ENCODE measurements at regions not wholly inside any gene's neighbourhood (a gene's known extent, or its start where the extent isn't known, plus 50 kb on each side); places are given as distances from the start of the nearest gene placed in this dataset.

DNA sequence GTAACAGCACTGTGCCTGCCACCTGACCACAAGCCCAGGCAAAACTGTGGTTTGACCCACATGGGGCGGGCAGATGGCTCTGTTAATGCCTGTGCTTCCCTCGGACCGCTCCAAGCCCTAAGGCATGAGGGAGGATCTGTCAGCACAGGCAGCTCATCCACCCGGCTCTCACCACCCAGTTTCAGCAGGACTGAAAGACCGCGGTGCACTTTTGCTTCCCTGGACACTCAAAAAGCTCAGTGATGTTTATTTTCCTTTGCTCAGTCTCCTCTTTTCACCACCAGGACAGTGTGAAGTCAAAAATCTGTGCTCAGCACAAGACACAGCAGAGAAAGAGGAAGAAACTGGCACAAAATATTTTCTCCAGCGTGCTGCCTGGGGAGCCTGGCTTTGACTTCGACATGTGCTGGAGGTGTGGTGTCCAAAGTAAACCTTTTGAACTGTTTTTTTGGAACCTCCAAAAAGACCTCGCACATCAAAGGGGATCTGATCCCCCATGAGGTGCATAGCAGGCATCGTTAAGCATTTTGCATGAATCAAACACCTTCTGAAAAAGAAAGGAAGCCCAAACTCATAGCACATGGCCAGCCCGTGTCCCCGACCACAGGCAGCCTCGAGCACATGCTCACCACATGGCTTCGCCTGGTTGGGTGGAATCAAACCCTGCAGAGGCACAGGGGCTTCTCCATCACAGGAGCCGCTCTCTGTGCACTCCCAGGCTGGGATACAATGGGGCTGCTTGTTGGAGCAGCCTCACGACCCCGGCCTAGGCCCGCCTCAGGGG, 441.7 kb upstream of the JARID2 start (continued):
- TF ChIP-seq, protein P1, sequence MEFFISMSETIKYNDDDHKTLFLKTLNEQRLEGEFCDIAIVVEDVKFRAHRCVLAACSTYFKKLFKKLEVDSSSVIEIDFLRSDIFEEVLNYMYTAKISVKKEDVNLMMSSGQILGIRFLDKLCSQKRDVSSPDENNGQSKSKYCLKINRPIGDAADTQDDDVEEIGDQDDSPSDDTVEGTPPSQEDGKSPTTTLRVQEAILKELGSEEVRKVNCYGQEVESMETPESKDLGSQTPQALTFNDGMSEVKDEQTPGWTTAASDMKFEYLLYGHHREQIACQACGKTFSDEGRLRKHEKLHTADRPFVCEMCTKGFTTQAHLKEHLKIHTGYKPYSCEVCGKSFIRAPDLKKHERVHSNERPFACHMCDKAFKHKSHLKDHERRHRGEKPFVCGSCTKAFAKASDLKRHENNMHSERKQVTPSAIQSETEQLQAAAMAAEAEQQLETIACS (CRISPR knock-in tag; IDR thresholded peaks at IDR 0.05): 0 out of 2 replicates have a peak, but pooled peaks have one; percentile 19
- TF ChIP-seq FLYWCH1 (CRISPR knock-in tag; IDR thresholded peaks at IDR 0.05) (no peak), ATF7 (IDR thresholded peaks at IDR 0.05) (no peak), ATF7 (CRISPR knock-in tag; IDR thresholded peaks at IDR 0.05) (no peak), ATAD3A (CRISPR knock-in tag; IDR thresholded peaks at IDR 0.05) (no peak), DPF2 (CRISPR knock-in tag; IDR thresholded peaks at IDR 0.05; ENCODE audit: borderline replicate concordance, low read depth) (no peak), NFKB2 (CRISPR knock-in tag; IDR thresholded peaks at IDR 0.05; ENCODE audit: borderline replicate concordance) (0 out of 2 replicates have a peak, but pooled peaks have one; percentile 42), ARID2 (CRISPR knock-in tag; IDR thresholded peaks at IDR 0.05; ENCODE audit: borderline replicate concordance) (no peak), ZNF468 (CRISPR knock-in tag; IDR thresholded peaks at IDR 0.05) (no peak), MTF1 (CRISPR knock-in tag; IDR thresholded peaks at IDR 0.05) (no peak)
- TF ChIP-seq, protein P2, sequence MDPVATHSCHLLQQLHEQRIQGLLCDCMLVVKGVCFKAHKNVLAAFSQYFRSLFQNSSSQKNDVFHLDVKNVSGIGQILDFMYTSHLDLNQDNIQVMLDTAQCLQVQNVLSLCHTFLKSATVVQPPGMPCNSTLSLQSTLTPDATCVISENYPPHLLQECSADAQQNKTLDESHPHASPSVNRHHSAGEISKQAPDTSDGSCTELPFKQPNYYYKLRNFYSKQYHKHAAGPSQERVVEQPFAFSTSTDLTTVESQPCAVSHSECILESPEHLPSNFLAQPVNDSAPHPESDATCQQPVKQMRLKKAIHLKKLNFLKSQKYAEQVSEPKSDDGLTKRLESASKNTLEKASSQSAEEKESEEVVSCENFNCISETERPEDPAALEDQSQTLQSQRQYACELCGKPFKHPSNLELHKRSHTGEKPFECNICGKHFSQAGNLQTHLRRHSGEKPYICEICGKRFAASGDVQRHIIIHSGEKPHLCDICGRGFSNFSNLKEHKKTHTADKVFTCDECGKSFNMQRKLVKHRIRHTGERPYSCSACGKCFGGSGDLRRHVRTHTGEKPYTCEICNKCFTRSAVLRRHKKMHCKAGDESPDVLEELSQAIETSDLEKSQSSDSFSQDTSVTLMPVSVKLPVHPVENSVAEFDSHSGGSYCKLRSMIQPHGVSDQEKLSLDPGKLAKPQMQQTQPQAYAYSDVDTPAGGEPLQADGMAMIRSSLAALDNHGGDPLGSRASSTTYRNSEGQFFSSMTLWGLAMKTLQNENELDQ (CRISPR knock-in tag; IDR thresholded peaks at IDR 0.05; ENCODE audit: borderline replicate concordance): no peak
- TF ChIP-seq, protein P3, sequence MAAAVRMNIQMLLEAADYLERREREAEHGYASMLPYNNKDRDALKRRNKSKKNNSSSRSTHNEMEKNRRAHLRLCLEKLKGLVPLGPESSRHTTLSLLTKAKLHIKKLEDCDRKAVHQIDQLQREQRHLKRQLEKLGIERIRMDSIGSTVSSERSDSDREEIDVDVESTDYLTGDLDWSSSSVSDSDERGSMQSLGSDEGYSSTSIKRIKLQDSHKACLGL (CRISPR knock-in tag; IDR thresholded peaks at IDR 0.05): no peak
- TF ChIP-seq, protein P4, sequence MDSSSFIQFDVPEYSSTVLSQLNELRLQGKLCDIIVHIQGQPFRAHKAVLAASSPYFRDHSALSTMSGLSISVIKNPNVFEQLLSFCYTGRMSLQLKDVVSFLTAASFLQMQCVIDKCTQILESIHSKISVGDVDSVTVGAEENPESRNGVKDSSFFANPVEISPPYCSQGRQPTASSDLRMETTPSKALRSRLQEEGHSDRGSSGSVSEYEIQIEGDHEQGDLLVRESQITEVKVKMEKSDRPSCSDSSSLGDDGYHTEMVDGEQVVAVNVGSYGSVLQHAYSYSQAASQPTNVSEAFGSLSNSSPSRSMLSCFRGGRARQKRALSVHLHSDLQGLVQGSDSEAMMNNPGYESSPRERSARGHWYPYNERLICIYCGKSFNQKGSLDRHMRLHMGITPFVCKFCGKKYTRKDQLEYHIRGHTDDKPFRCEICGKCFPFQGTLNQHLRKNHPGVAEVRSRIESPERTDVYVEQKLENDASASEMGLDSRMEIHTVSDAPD (CRISPR knock-in tag; IDR thresholded peaks at IDR 0.05): no peak
- TF ChIP-seq, protein P5, sequence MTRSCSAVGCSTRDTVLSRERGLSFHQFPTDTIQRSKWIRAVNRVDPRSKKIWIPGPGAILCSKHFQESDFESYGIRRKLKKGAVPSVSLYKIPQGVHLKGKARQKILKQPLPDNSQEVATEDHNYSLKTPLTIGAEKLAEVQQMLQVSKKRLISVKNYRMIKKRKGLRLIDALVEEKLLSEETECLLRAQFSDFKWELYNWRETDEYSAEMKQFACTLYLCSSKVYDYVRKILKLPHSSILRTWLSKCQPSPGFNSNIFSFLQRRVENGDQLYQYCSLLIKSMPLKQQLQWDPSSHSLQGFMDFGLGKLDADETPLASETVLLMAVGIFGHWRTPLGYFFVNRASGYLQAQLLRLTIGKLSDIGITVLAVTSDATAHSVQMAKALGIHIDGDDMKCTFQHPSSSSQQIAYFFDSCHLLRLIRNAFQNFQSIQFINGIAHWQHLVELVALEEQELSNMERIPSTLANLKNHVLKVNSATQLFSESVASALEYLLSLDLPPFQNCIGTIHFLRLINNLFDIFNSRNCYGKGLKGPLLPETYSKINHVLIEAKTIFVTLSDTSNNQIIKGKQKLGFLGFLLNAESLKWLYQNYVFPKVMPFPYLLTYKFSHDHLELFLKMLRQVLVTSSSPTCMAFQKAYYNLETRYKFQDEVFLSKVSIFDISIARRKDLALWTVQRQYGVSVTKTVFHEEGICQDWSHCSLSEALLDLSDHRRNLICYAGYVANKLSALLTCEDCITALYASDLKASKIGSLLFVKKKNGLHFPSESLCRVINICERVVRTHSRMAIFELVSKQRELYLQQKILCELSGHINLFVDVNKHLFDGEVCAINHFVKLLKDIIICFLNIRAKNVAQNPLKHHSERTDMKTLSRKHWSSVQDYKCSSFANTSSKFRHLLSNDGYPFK (CRISPR knock-in tag; IDR thresholded peaks at IDR 0.05; ENCODE audit: borderline replicate concordance): 0 out of 2 replicates have a peak, but pooled peaks have one; percentile 3

Measured in HepG2 (cell line).